GM12892 (cell line): ENCODE measurements at regions not wholly inside any gene's neighbourhood (a gene's known extent, or its start where the extent isn't known, plus 50 kb on each side); places are given as distances from the start of the nearest gene placed in this dataset.

ENCODE experiments used
- POLR2A ChIP-seq: IDR thresholded peaks from 2 replicates; pipeline ENCODE4 v1.6.1; 2011; ENCODE audit warnings: low read depth, low read length, control low read depth
- POLR2AphosphoS5 ChIP-seq: IDR thresholded peaks from 2 replicates; pipeline ENCODE4 v1.6.1; 2011; ENCODE audit warnings: low read depth, low read length, control low read depth
- TAF1 ChIP-seq: IDR thresholded peaks from 2 replicates; pipeline ENCODE4 v1.6.1; 2011; ENCODE audit warnings: low read depth, mild to moderate bottlenecking, control low read depth, low read length, borderline replicate concordance

DNA sequence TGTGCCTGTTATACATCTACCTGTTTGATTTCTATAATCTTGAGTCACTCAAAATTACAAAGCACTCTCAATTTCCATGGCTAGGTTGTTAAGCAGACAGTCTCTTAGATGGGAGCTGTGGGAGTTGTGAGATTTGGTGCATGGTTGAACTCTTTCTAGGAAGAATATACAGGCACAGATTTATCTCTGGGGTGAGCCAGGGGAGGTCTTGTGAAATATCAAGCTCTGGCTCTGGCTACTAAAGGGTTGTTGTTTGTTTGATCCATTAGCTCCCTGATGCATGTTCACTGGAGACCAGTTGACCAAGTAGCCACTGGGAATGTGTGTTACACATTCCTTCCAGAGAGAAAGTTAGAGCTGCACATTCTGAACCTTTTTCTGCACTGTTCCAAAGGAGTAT is 117.2 kb upstream of the HMGA2 start:
- TF ChIP-seq POLR2AphosphoS5 = no peak
- no peak for TF ChIP-seq POLR2A
- TF ChIP-seq TAF1 = no peak
